ENCODE measurements at regions not wholly inside any gene's neighbourhood (a gene's known extent, or its start where the extent isn't known, plus 50 kb on each side); places are given as distances from the start of the nearest gene placed in this dataset.
"Not testable (repeated sequence)": the region's sequence is repeated elsewhere in the genome, so short reads cannot be mapped to it uniquely, and the experiment has no call there.

- no peak for DNase-seq (ENCODE audit: low read depth)
- TF ChIP-seq CTCF (conservative IDR thresholded peaks at IDR 0.05; ENCODE audit: low read depth, low read length): no peak
Observed at GRCh38 chr3:65277798-65278197, 590.0 kb upstream of the ADAMTS9 start.

DNA sequence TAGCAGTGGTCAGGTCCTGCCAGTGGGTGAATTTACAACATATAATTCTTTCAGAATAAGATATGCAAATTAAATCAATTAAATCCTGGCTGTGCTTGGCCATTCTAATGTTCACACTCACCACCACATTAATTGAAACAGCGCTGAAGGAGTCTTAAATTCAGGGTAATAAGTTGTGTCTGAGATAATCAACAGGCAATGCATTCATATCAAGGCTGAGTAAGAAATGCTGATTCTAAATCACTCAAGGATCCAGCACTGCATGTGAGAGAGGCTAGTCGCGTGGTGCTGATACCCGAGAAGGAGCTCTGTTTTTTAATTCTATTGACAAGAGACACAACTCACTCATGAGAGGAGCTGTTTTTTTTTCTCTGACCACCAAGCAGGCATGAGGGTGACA, 588.8 kb upstream of the ADAMTS9 start:
- no peak for DNase-seq (ENCODE audit: low read depth)
- TF ChIP-seq CTCF (conservative IDR thresholded peaks at IDR 0.05; ENCODE audit: low read depth, low read length): no peak
- no peak overlapping the region for H3K4me3 ChIP-seq (ENCODE audit: low read depth, low read length)

More at GRCh38 chr3:65277798-65278197, 590.0 kb upstream of the ADAMTS9 start:
- H3K4me3 ChIP-seq (ENCODE audit: low read depth, low read length): no peak overlapping the region

DNA sequence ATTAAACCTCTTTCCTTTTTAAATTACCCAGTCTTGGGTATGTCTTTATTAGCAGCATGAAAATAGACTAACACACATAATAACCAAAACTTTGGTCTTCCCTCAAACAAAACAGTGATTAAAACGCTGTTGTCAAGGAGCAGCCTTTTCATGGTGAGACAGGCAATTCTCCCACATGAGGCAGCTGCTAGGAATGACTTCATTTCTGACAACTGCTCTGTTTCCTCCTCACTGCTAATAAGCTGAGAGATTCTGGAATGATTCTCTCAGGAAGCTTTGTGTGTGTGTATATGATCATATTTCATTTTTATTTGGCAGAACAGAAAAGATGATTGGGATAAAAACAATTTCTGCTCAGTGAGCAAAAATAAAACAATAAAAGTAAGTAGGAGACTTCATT, 580.6 kb upstream of the ADAMTS9 start:
- DNase-seq (ENCODE audit: low read depth): no peak
- TF ChIP-seq CTCF (conservative IDR thresholded peaks at IDR 0.05; ENCODE audit: low read depth, low read length): no peak
- H3K4me3 ChIP-seq (ENCODE audit: low read depth, low read length): no peak overlapping the region

DNA sequence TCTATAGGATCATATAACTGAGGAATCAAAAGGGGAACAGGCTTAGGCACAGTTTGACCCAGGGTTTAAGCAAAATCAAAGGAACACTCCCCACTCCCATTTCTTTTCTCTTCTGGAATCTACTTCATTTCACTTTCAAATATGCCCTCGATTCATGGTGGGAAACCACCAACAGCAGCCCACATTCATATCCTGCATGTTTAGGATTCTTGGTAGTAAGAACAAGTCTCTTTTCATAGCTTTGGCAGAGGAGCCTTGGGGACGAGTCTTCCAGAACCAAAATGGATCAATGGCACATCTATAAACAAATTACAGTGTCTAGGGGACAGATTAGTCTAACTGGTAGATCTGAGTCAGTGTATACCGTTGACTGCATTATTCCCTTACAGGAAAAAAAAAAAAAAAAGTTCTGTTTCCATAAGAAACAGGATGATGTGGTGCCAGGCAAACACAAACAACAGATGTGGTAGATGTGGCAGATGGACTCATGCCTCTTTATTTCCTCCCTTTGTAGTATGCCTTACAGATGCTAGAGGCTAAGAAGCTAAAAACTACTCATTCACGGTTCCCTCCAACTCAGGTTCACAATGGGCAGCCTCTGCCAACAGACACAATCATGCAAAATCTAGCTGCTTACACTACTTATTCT, 578.3 kb upstream of the ADAMTS9 start:
- TF ChIP-seq CTCF (conservative IDR thresholded peaks at IDR 0.05; ENCODE audit: low read depth, low read length): no peak
- DNase-seq (ENCODE audit: low read depth): no peak

GRCh38 chr3:65265511-65265910, 577.7 kb upstream of the ADAMTS9 start:
- TF ChIP-seq CTCF (conservative IDR thresholded peaks at IDR 0.05; ENCODE audit: low read depth, low read length): no peak
- no peak for DNase-seq (ENCODE audit: low read depth)
- no peak overlapping the region for H3K4me3 ChIP-seq (ENCODE audit: low read depth, low read length)

More for the DNA sequence above, 578.3 kb upstream of the ADAMTS9 start:
- H3K4me3 ChIP-seq (ENCODE audit: low read depth, low read length): no peak overlapping the region

DNA sequence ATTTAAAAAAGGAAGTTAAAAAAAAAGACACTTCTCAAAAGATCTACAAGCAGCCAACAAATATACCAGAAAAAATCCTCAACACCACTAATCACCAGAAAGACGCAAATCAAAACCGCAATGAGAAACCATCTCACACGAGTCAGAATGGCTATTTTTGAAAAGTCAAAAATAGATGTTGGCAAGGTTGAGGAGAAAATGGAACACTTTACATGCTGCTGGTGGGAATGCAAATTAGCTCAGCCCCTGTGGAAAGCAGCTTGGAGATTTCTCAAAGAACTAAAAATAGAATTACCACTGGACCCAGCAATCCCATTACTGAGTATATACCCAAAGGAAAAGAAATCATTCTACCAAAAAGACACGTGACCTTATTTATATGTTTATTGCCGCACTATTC, 574.7 kb upstream of the ADAMTS9 start:
- H3K4me3 ChIP-seq (ENCODE audit: low read depth, low read length): no peak overlapping the region
- TF ChIP-seq CTCF (conservative IDR thresholded peaks at IDR 0.05; ENCODE audit: low read depth, low read length): no peak
- DNase-seq (ENCODE audit: low read depth): no peak

GRCh38 chr3:65259946-65260345, 572.1 kb upstream of the ADAMTS9 start:
- no peak overlapping the region for H3K4me3 ChIP-seq (ENCODE audit: low read depth, low read length)
- no peak for DNase-seq (ENCODE audit: low read depth)
- no peak for TF ChIP-seq CTCF (conservative IDR thresholded peaks at IDR 0.05; ENCODE audit: low read depth, low read length)

DNA sequence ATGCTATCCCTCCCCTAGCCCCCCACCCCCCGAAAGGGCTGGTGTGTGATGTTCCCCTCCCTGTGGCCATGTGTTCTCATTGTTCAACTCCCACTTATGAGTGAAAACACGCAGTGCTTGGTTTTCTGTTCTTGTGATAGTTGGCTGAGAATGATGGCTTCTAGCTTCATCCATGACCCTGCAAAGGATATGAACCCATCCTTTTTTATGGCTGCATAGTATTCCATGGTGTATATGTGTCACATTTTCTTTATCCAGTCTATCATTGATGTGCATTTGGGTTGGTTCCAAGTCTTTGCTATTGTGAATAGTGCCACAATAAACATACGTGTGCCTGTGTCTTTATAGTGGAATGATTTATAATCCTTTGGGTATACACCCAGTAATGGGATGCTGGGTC, 565.1 kb upstream of the ADAMTS9 start:
- DNase-seq (ENCODE audit: low read depth); H3K4me3 ChIP-seq (ENCODE audit: low read depth, low read length): not testable (repeated sequence)
